Suprapubic skin (tissue), 3 donors: ENCODE measurements at regions not wholly inside any gene's neighbourhood (a gene's known extent, or its start where the extent isn't known, plus 50 kb on each side); places are given as distances from the start of the nearest gene placed in this dataset.

Source experiments
- CTCF ChIP-seq, 2 donors: fragments of 200-600 bp in 1 of 2; fragments of 450-650 bp in 1 of 2; sonication (generic) in 1 of 2; IDR thresholded peaks; one replicate each; pipeline ENCODE4 v1.5.1; 2016 to 2019; ENCODE audit warnings: antibody characterized with exemption in 2 of 2, mild to moderate bottlenecking in 1 of 2, moderate library complexity in 1 of 2
- EP300 ChIP-seq: sonication (generic); formaldehyde crosslinking; IDR thresholded peaks from one replicate; pipeline ENCODE4 v1.6.1; 2017; ENCODE audit warnings: antibody characterized with exemption

GRCh38 chr18:60585670-60586069 lies 213.1 kb upstream of the MC4R start:
- TF ChIP-seq EP300 (no peak), CTCF (IDR thresholded peaks at IDR 0.05) (no peak)
